ENCODE measurements at regions not wholly inside any gene's neighbourhood (a gene's known extent, or its start where the extent isn't known, plus 50 kb on each side); places are given as distances from the start of the nearest gene placed in this dataset.

DNA sequence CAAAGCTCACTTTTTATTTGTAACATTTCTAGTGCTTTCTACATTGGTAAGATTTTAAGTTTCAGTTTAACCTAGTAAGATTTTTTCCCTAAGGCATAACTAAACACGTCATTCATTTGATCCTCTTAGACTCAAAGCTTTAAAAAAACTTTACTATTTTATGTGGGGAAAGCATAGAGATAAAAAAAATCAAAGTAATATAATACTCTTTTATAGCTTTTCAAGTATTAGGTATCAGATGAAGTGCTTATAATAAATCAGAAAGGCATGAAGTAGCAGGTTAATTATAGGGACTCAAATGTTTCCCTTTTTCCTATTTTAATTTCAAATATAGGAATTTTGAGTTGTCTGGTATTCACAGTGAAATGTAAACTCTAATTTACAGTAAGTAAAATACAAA is 68.0 kb upstream of the POU5F2 start:
- TF ChIP-seq, protein P1, sequence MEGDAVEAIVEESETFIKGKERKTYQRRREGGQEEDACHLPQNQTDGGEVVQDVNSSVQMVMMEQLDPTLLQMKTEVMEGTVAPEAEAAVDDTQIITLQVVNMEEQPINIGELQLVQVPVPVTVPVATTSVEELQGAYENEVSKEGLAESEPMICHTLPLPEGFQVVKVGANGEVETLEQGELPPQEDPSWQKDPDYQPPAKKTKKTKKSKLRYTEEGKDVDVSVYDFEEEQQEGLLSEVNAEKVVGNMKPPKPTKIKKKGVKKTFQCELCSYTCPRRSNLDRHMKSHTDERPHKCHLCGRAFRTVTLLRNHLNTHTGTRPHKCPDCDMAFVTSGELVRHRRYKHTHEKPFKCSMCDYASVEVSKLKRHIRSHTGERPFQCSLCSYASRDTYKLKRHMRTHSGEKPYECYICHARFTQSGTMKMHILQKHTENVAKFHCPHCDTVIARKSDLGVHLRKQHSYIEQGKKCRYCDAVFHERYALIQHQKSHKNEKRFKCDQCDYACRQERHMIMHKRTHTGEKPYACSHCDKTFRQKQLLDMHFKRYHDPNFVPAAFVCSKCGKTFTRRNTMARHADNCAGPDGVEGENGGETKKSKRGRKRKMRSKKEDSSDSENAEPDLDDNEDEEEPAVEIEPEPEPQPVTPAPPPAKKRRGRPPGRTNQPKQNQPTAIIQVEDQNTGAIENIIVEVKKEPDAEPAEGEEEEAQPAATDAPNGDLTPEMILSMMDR (IDR thresholded peaks at IDR 0.05) = no peak
- TF ChIP-seq POLR2A (IDR thresholded peaks at IDR 0.05) = no peak

Measured in uterus (tissue), 2 donors.